BE2C (cell line): ENCODE measurements at regions not wholly inside any gene's neighbourhood (a gene's known extent, or its start where the extent isn't known, plus 50 kb on each side); places are given as distances from the start of the nearest gene placed in this dataset.

Experiments
- DNase-seq: peaks from one replicate; pipeline ENCODE4 v3.0.0-alpha.2; 2020
- H3K27me3 ChIP-seq: fragments of 250-450 bp; sonication (Bioruptor Pico); 2 replicates; pipeline ENCODE4 v1.5.1; 2020; ENCODE audit warnings: mild to moderate bottlenecking
- H3K36me3 ChIP-seq: fragments of 250-450 bp; sonication (Bioruptor Pico); 2 replicates; pipeline ENCODE4 v1.5.1; 2020; ENCODE audit warnings: mild to moderate bottlenecking
- H3K4me1 ChIP-seq: fragments of 250-450 bp; sonication (Bioruptor Pico); 2 replicates; pipeline ENCODE4 v1.5.1; 2020
- H3K4me3 ChIP-seq: 2 replicates; pipeline ENCODE4 v1.5.1; 2011; ENCODE audit warnings: low read depth, low read length
- H3K9me3 ChIP-seq: fragments of 250-450 bp; sonication (Bioruptor Pico); 2 replicates; pipeline ENCODE4 v1.5.1; 2020
- CTCF ChIP-seq: IDR thresholded peaks from 2 replicates; pipeline ENCODE4 v1.5.1; 2012; ENCODE audit warnings: mild to moderate bottlenecking, low read depth, low read length

GRCh38 chr13:107102676-107103075 is 534.7 kb upstream of the ARGLU1 start:
- Histone ChIP-seq H3K4me1 (no peaks in the 10 kb centered on the region), H3K4me3 (no peak overlapping the region), H3K9me3 (no peaks in the 10 kb centered on the region), H3K36me3 (no peaks in the 10 kb centered on the region), H3K27me3 (peaks cover 4% of the 10 kb centered on the region; the same call in 1 of the 2 replicates)
- DNase-seq = no peak
- no peak for TF ChIP-seq CTCF

- Histone ChIP-seq H3K27me3 (no peaks in the 10 kb centered on the region), H3K36me3 (no peaks in the 10 kb centered on the region), H3K9me3 (no peaks in the 10 kb centered on the region), H3K4me1 (no peaks in the 10 kb centered on the region), H3K4me3 (no peak overlapping the region)
- DNase-seq = no peak
- TF ChIP-seq CTCF = no peak
Observed at GRCh38 chr13:107099661-107100060, 531.7 kb upstream of the ARGLU1 start.

- DNase-seq = no peak
- Histone ChIP-seq H3K9me3 (no peaks in the 10 kb centered on the region), H3K4me3 (no peak overlapping the region), H3K27me3 (no peaks in the 10 kb centered on the region), H3K36me3 (no peaks in the 10 kb centered on the region), H3K4me1 (no peaks in the 10 kb centered on the region)
- TF ChIP-seq CTCF = no peak
Observed at GRCh38 chr13:107097916-107098315, 530.0 kb upstream of the ARGLU1 start.

- no peaks in the 10 kb centered on the region for H3K4me1 ChIP-seq
Observed at GRCh38 chr13:107095876-107096275, 527.9 kb upstream of the ARGLU1 start.

GRCh38 chr13:107091861-107092260 is 523.9 kb upstream of the ARGLU1 start:
- no peak overlapping the region for H3K4me3 ChIP-seq
- H3K27me3 ChIP-seq = no peaks in the 10 kb centered on the region
- no peaks in the 10 kb centered on the region for H3K4me1 ChIP-seq
- H3K36me3 ChIP-seq = no peaks in the 10 kb centered on the region
- no peaks in the 10 kb centered on the region for H3K9me3 ChIP-seq
- DNase-seq = no peak
- no peak for TF ChIP-seq CTCF

More at GRCh38 chr13:107095876-107096275, 527.9 kb upstream of the ARGLU1 start:
- DNase-seq = no peak
- H3K4me3 ChIP-seq = no peak overlapping the region
- no peaks in the 10 kb centered on the region for H3K9me3 ChIP-seq
- no peak for TF ChIP-seq CTCF
- H3K27me3 ChIP-seq = no peaks in the 10 kb centered on the region
- no peaks in the 10 kb centered on the region for H3K36me3 ChIP-seq

- Histone ChIP-seq H3K27me3 (no peaks in the 10 kb centered on the region), H3K36me3 (no peaks in the 10 kb centered on the region), H3K4me1 (no peaks in the 10 kb centered on the region), H3K9me3 (no peaks in the 10 kb centered on the region), H3K4me3 (no peak overlapping the region)
- TF ChIP-seq CTCF = no peak
- DNase-seq = no peak
Observed at GRCh38 chr13:107091428-107091827, 523.5 kb upstream of the ARGLU1 start.
